ENCODE measurements at regions not wholly inside any gene's neighbourhood (a gene's known extent, or its start where the extent isn't known, plus 50 kb on each side); places are given as distances from the start of the nearest gene placed in this dataset.

DNA sequence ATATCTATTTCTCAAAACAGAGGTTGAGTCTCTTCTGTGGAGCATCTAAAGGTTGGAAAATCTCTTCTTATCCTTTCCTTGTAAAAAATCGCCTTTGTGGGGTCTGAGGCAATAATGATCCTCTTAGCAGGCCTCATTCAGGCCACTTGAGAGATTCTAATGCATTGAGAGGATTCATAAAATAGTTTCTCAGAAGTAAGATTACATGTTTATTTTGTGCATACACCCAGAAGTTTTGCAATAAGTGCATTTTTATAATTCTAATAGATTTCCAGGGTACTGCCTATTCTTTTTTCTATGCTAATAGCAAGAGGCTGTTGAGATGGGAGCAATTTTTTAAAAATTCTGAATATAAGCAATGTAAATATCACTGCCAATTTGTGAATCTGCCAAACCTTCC lies 342.2 kb upstream of the KLF12 start:
- DNase-seq (ENCODE audit: low read depth, low spot score) (no peak), FAIRE-seq (no peak)
- no peaks in the 10 kb centered on the region for H3K36me3 ChIP-seq (ENCODE audit: control insufficient read depth in 2 of 2, extremely low read depth in 1 of 2, insufficient read depth in 2 of 2, low read length in 2 of 2)
- no peak overlapping the region for H2AFZ ChIP-seq (ENCODE audit: control insufficient read depth, low read length)
- H4K20me1 ChIP-seq (ENCODE audit: control insufficient read depth, extremely low read depth, insufficient read depth, low read length) = no peaks in the 10 kb centered on the region
- no peaks in the 10 kb centered on the region for H3K79me2 ChIP-seq (ENCODE audit: control insufficient read depth, insufficient read depth, low read length)
- dilution Hi-C loops (cut with MboI; ENCODE audit: extremely low pct_ligation_motif_present, low sequenced_read_pairs) = no loop called here
- H3K4me3 ChIP-seq (ENCODE audit: control insufficient read depth in 2 of 3, extremely low read depth in 1 of 3, insufficient read depth in 2 of 3, low read depth in 1 of 3, low read length in 3 of 3) = no peak overlapping the region
- H3K9me3 ChIP-seq (ENCODE audit: control insufficient read depth, low read depth, low read length) = no peaks in the 10 kb centered on the region
- H3K27ac ChIP-seq (ENCODE audit: control insufficient read depth, insufficient read depth, low read length) = no peak overlapping the region
- H3K9ac ChIP-seq (ENCODE audit: control insufficient read depth, extremely low read depth, insufficient read depth, low read length) = no peak overlapping the region
- no peaks in the 10 kb centered on the region for H3K27me3 ChIP-seq (ENCODE audit: control insufficient read depth, extremely low read depth, insufficient read depth, low read length)
- H3K9me1 ChIP-seq (ENCODE audit: control insufficient read depth, extremely low read depth, insufficient read depth, low read length) = no peaks in the 10 kb centered on the region
- no peak overlapping the region for H3K4me2 ChIP-seq (ENCODE audit: control insufficient read depth, extremely low read depth, insufficient read depth, low read depth, low read length)
- no peaks in the 10 kb centered on the region for H3K4me1 ChIP-seq (ENCODE audit: control insufficient read depth, extremely low read depth, insufficient read depth, low read length)
- TF ChIP-seq, protein P1, sequence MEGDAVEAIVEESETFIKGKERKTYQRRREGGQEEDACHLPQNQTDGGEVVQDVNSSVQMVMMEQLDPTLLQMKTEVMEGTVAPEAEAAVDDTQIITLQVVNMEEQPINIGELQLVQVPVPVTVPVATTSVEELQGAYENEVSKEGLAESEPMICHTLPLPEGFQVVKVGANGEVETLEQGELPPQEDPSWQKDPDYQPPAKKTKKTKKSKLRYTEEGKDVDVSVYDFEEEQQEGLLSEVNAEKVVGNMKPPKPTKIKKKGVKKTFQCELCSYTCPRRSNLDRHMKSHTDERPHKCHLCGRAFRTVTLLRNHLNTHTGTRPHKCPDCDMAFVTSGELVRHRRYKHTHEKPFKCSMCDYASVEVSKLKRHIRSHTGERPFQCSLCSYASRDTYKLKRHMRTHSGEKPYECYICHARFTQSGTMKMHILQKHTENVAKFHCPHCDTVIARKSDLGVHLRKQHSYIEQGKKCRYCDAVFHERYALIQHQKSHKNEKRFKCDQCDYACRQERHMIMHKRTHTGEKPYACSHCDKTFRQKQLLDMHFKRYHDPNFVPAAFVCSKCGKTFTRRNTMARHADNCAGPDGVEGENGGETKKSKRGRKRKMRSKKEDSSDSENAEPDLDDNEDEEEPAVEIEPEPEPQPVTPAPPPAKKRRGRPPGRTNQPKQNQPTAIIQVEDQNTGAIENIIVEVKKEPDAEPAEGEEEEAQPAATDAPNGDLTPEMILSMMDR (optimal IDR thresholded peaks at IDR 0.05 in 1 of 3, IDR thresholded peaks at IDR 0.05 in 1 of 3, conservative IDR thresholded peaks at IDR 0.05 in 1 of 3; ENCODE audit: extremely low read depth in 1 of 3, insufficient read depth in 2 of 3, low read length in 3 of 3) = no peak
- TF ChIP-seq EZH2 (IDR thresholded peaks at IDR 0.05; ENCODE audit: low read length) = no peak

DNA sequence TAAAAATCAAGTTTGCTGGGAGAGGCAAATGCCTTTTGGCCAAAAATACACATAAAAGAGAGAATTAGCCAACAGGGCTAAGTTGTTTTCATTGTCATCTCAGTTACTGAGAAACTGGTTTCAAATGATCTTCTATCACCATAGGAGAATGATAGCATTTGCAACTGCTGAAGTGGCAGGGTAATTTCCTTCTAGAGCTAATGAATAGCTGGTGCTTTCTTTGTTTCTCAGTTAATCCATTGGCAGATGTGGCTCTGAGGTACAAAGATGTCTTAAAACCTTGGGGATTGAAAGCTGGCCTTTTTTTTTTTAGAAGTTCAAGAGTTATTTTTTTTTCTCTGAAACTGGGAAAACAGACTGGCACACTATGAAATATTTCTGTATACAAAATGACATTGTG lies 332.7 kb upstream of the KLF12 start:
- TF ChIP-seq, protein P1 (optimal IDR thresholded peaks at IDR 0.05 in 1 of 3, IDR thresholded peaks at IDR 0.05 in 1 of 3, conservative IDR thresholded peaks at IDR 0.05 in 1 of 3; ENCODE audit: extremely low read depth in 1 of 3, insufficient read depth in 2 of 3, low read length in 3 of 3) = no peak
- Histone ChIP-seq H3K9me3 (ENCODE audit: control insufficient read depth, low read depth, low read length) (no peaks in the 10 kb centered on the region), H3K9ac (ENCODE audit: control insufficient read depth, extremely low read depth, insufficient read depth, low read length) (no peak overlapping the region), H3K4me2 (ENCODE audit: control insufficient read depth, extremely low read depth, insufficient read depth, low read depth, low read length) (no peak overlapping the region), H3K9me1 (ENCODE audit: control insufficient read depth, extremely low read depth, insufficient read depth, low read length) (no peaks in the 10 kb centered on the region), H3K4me3 (ENCODE audit: control insufficient read depth in 2 of 3, extremely low read depth in 1 of 3, insufficient read depth in 2 of 3, low read depth in 1 of 3, low read length in 3 of 3) (no peak overlapping the region), H3K4me1 (ENCODE audit: control insufficient read depth, extremely low read depth, insufficient read depth, low read length) (peaks cover 5% of the 10 kb centered on the region), H3K79me2 (ENCODE audit: control insufficient read depth, insufficient read depth, low read length) (no peaks in the 10 kb centered on the region), H3K27ac (ENCODE audit: control insufficient read depth, insufficient read depth, low read length) (no peak overlapping the region), H3K36me3 (ENCODE audit: control insufficient read depth in 2 of 2, extremely low read depth in 1 of 2, insufficient read depth in 2 of 2, low read length in 2 of 2) (no peaks in the 10 kb centered on the region), H4K20me1 (ENCODE audit: control insufficient read depth, extremely low read depth, insufficient read depth, low read length) (no peaks in the 10 kb centered on the region), H2AFZ (ENCODE audit: control insufficient read depth, low read length) (no peak overlapping the region), H3K27me3 (ENCODE audit: control insufficient read depth, extremely low read depth, insufficient read depth, low read length) (no peaks in the 10 kb centered on the region)
- no peak for DNase-seq (ENCODE audit: low read depth, low spot score)
- dilution Hi-C loops (cut with MboI; ENCODE audit: extremely low pct_ligation_motif_present, low sequenced_read_pairs) = no loop called here
- no peak for FAIRE-seq
